A673 (cell line): ENCODE measurements at regions not wholly inside any gene's neighbourhood (a gene's known extent, or its start where the extent isn't known, plus 50 kb on each side); places are given as distances from the start of the nearest gene placed in this dataset.

Experiments
- BruUV-seq: library from RNA; stranded (reverse); fragments of 400-500 nt; replicated peaks from 2 replicates; lab custom pipeline; 2021; lab: Mats Ljungman, UMichigan
- CTCF ChIA-PET: fragments of 300-600 bp; sonication (Branson Sonifier 250); formaldehyde crosslinking; loops from one replicate; lab custom pipeline; 2022; ENCODE audit warnings: antibody characterized with exemption; lab: Charles Lee
- POLR2A ChIA-PET: fragments of 300-600 bp; sonication (Branson Sonifier 250); formaldehyde crosslinking; loops from one replicate; lab custom pipeline; 2022; ENCODE audit warnings: antibody characterized with exemption; ENCODE audit not compliant: low non-redundant PET; lab: Charles Lee
- DNase-seq: peaks from one replicate; pipeline ENCODE4 v3.0.0-alpha.2; 2015; ENCODE audit warnings: low spot score
- H3K27ac ChIP-seq: fragments of 200-600 bp; sonication (generic); 2 replicates; pipeline ENCODE4 v1.5.1; 2016; ENCODE audit warnings: mixed run types, low read depth, mild to moderate bottlenecking, mixed read lengths, antibody characterized with exemption, low read length; ENCODE audit not compliant: poor library complexity, severe bottlenecking
- H3K27me3 ChIP-seq: fragments of 200-600 bp; sonication (generic); replicated peaks from 2 replicates; pipeline ENCODE4 v1.6.1; 2017; ENCODE audit warnings: mixed run types, low read depth, mild to moderate bottlenecking, mixed read lengths, antibody characterized with exemption, low read length; ENCODE audit not compliant: insufficient read depth, poor library complexity
- H3K36me3 ChIP-seq: fragments of 200-600 bp; sonication (generic); 2 replicates; pipeline ENCODE4 v1.6.1; 2016; ENCODE audit warnings: mixed run types, mild to moderate bottlenecking, mixed read lengths, antibody characterized with exemption, low read length; ENCODE audit not compliant: insufficient read depth, poor library complexity, severe bottlenecking
- H3K4me1 ChIP-seq: fragments of 200-600 bp; sonication (generic); 2 replicates; pipeline ENCODE4 v1.6.1; 2017; ENCODE audit warnings: mixed run types, mild to moderate bottlenecking, mixed read lengths, antibody characterized with exemption, low read length; ENCODE audit not compliant: insufficient read depth, poor library complexity, severe bottlenecking
- H3K4me3 ChIP-seq: fragments of 200-600 bp; sonication (generic); 2 replicates; pipeline ENCODE4 v1.5.1; 2016; ENCODE audit warnings: low read depth, mixed run types, mild to moderate bottlenecking, mixed read lengths, low read length; ENCODE audit not compliant: poor library complexity, severe bottlenecking
- H3K9me3 ChIP-seq: fragments of 200-600 bp; sonication (generic); 2 replicates; pipeline ENCODE4 v1.6.1; 2016; ENCODE audit warnings: mixed run types, low read depth, mild to moderate bottlenecking, mixed read lengths, antibody characterized with exemption, low read length; ENCODE audit not compliant: poor library complexity, severe bottlenecking
- CTCF ChIP-seq: fragments of 300-800, 200-600 bp; sonication (generic); conservative IDR thresholded peaks from 2 replicates; pipeline ENCODE4 v1.5.1; 2017; ENCODE audit warnings: low read depth, mild to moderate bottlenecking, antibody characterized with exemption, low read length, moderate library complexity, mixed read lengths
- EZH2 ChIP-seq: fragments of 200-600 bp; sonication (generic); IDR thresholded peaks from 2 replicates; pipeline ENCODE4 v1.6.1; 2017; ENCODE audit warnings: borderline replicate concordance, low read depth, mild to moderate bottlenecking, mixed read lengths, antibody characterized with exemption, low read length; ENCODE audit not compliant: poor library complexity, severe bottlenecking
- intact Hi-C: fragments of 100-400 bp; cut with micrococcal nuclease; formaldehyde crosslinking; loops from one replicate; pipeline ENCODE4 v1.10.0; 2022; ENCODE audit not compliant: unreplicated experiment

- no peaks in the 10 kb centered on the region for H3K4me1 ChIP-seq
- ChIA-PET POLR2A (no interaction called here), CTCF (interaction anchor here (0.5 to 2.3 kb wide), 4 partner anchors 238 to 794 kb away, joined by 4 to 11 read pairs (median 9); partner anchors contain the start of gene FUT8)
- H3K36me3 ChIP-seq: no peaks in the 10 kb centered on the region
- TF ChIP-seq EZH2 (no peak), CTCF (no peak)
- no peak overlapping the region for H3K4me3 ChIP-seq
- intact Hi-C loops: loop anchor here (1.0 to 5.0 kb wide), 4 partner anchors 248 to 906 kb away; partner anchors contain the start of gene FUT8
- no peak for DNase-seq
- no peaks in the 10 kb centered on the region for H3K27me3 ChIP-seq
- no TSS peak for BruUV-seq
- H3K27ac ChIP-seq: no peak overlapping the region
- H3K9me3 ChIP-seq: no peaks in the 10 kb centered on the region
Measured at GRCh38 chr14:65164825-65165135, 62.5 kb upstream of the MAX start.

- no peak for DNase-seq
- TF ChIP-seq EZH2 (no peak), CTCF (no peak)
- Histone ChIP-seq H3K9me3 (no peaks in the 10 kb centered on the region), H3K36me3 (no peaks in the 10 kb centered on the region), H3K4me3 (no peak overlapping the region), H3K27me3 (peaks cover 7% of the 10 kb centered on the region), H3K27ac (no peak overlapping the region), H3K4me1 (no peaks in the 10 kb centered on the region)
- intact Hi-C loops: loop anchor here (5.0 kb wide), 1 partner anchor 245 kb away; the partner anchor contains the start of gene FUT8
- CTCF ChIA-PET: no interaction called here
- no TSS peak for BruUV-seq
- POLR2A ChIA-PET: no interaction called here
Measured at GRCh38 chr14:65167072-65167645, 64.8 kb upstream of the MAX start.

GRCh38 chr14:65168840-65169239 is 66.5 kb upstream of the MAX start:
- POLR2A ChIA-PET: no interaction called here
- H3K4me3 ChIP-seq: no peak overlapping the region
- no peaks in the 10 kb centered on the region for H3K9me3 ChIP-seq
- H3K4me1 ChIP-seq: no peaks in the 10 kb centered on the region
- H3K27ac ChIP-seq: no peak overlapping the region
- peak; percentile 10 for DNase-seq
- no peak for TF ChIP-seq EZH2
- TF ChIP-seq CTCF: no peak
- CTCF ChIA-PET: no interaction called here
- intact Hi-C loops: loop anchor here (5.0 kb wide), 1 partner anchor 243 kb away; the partner anchor contains the start of gene FUT8
- no TSS peak for BruUV-seq
- H3K36me3 ChIP-seq: no peaks in the 10 kb centered on the region
- peaks cover 7% of the 10 kb centered on the region for H3K27me3 ChIP-seq
